ENCODE measurements at regions not wholly inside any gene's neighbourhood (a gene's known extent, or its start where the extent isn't known, plus 50 kb on each side); places are given as distances from the start of the nearest gene placed in this dataset.

- Histone ChIP-seq H3K79me2 (ENCODE audit: insufficient read depth, low read length) (no peaks in the 10 kb centered on the region), H3K9me2 (replicated peaks; ENCODE audit: insufficient read depth, low read length) (no peaks in the 10 kb centered on the region)
Observed at GRCh38 chr17:70577456-70577855, 408.1 kb downstream of the KCNJ2 start.

GRCh38 chr17:70581459-70581858, 412.1 kb downstream of the KCNJ2 start:
- Histone ChIP-seq H3K9me2 (replicated peaks; ENCODE audit: insufficient read depth, low read length) (no peaks in the 10 kb centered on the region), H3K79me2 (ENCODE audit: insufficient read depth, low read length) (no peaks in the 10 kb centered on the region), H3K4me2 (ENCODE audit: low read depth, low read length, poor library complexity, severe bottlenecking) (no peak overlapping the region), H3K27ac (ENCODE audit: low read depth, low read length) (no peak overlapping the region), H3K9me3 (ENCODE audit: insufficient read depth, low read length) (no peaks in the 10 kb centered on the region), H3K4me3 (ENCODE audit: insufficient read depth, low read length, poor library complexity, severe bottlenecking) (no peak overlapping the region), H2AFZ (ENCODE audit: low read depth, low read length, severe bottlenecking) (no peak overlapping the region), H3K36me3 (ENCODE audit: low read length) (no peaks in the 10 kb centered on the region), H3K9ac (ENCODE audit: low read length) (no peak overlapping the region), H3F3A (ENCODE audit: insufficient read depth) (no peaks in the 10 kb centered on the region), H4K20me1 (ENCODE audit: low read depth, low read length) (no peaks in the 10 kb centered on the region), H3K27me3 (ENCODE audit: low read length) (no peaks in the 10 kb centered on the region)
- TF ChIP-seq CTCF (IDR thresholded peaks at IDR 0.05; ENCODE audit: insufficient read depth, low read length, poor library complexity, severe bottlenecking) (no peak), EZH2phosphoT487 (conservative IDR thresholded peaks at IDR 0.05; ENCODE audit: low read length) (no peak)

More at GRCh38 chr17:70577456-70577855, 408.1 kb downstream of the KCNJ2 start:
- H4K20me1 ChIP-seq (ENCODE audit: low read depth, low read length) = no peaks in the 10 kb centered on the region
- H3K9ac ChIP-seq (ENCODE audit: low read length) = no peak overlapping the region
- no peak overlapping the region for H2AFZ ChIP-seq (ENCODE audit: low read depth, low read length, severe bottlenecking)
- no peak overlapping the region for H3K27ac ChIP-seq (ENCODE audit: low read depth, low read length)
- no peaks in the 10 kb centered on the region for H3K36me3 ChIP-seq (ENCODE audit: low read length)
- H3K27me3 ChIP-seq (ENCODE audit: low read length) = no peaks in the 10 kb centered on the region
- no peak overlapping the region for H3K4me2 ChIP-seq (ENCODE audit: low read depth, low read length, poor library complexity, severe bottlenecking)
- no peaks in the 10 kb centered on the region for H3K9me3 ChIP-seq (ENCODE audit: insufficient read depth, low read length)
- H3K4me3 ChIP-seq (ENCODE audit: insufficient read depth, low read length, poor library complexity, severe bottlenecking) = no peak overlapping the region
- TF ChIP-seq EZH2phosphoT487 (conservative IDR thresholded peaks at IDR 0.05; ENCODE audit: low read length) = no peak
- TF ChIP-seq CTCF (IDR thresholded peaks at IDR 0.05; ENCODE audit: insufficient read depth, low read length, poor library complexity, severe bottlenecking) = no peak
- no peaks in the 10 kb centered on the region for H3F3A ChIP-seq (ENCODE audit: insufficient read depth)

DNA sequence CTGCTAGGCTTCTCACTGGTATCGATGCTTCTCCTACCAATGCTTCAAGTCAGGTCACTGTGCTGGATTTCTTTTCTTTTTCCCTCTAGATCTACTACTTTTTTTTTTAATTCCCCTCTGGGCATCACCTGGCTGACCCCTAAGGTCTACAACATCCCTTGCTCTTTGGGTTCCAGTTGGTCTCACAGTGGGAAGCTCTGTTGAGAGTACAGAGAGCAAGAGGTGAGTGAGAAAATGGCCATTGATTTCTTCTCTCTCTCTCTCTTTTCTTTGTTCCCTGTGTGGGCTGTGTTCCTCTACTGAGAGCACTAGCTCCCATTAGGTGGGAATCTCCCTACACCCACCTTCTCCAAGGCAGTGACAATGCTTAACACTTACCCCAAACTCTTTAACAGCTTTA, 413.4 kb downstream of the KCNJ2 start:
- TF ChIP-seq CTCF (IDR thresholded peaks at IDR 0.05; ENCODE audit: insufficient read depth, low read length, poor library complexity, severe bottlenecking) = no peak
- H3K36me3 ChIP-seq (ENCODE audit: low read length) = no peaks in the 10 kb centered on the region
- no peak overlapping the region for H3K4me2 ChIP-seq (ENCODE audit: low read depth, low read length, poor library complexity, severe bottlenecking)
- no peaks in the 10 kb centered on the region for H3K79me2 ChIP-seq (ENCODE audit: insufficient read depth, low read length)
- no peak overlapping the region for H3K4me3 ChIP-seq (ENCODE audit: insufficient read depth, low read length, poor library complexity, severe bottlenecking)
- H3K9me3 ChIP-seq (ENCODE audit: insufficient read depth, low read length) = no peaks in the 10 kb centered on the region
- no peaks in the 10 kb centered on the region for H4K20me1 ChIP-seq (ENCODE audit: low read depth, low read length)
- no peaks in the 10 kb centered on the region for H3K27me3 ChIP-seq (ENCODE audit: low read length)
- no peak overlapping the region for H3K27ac ChIP-seq (ENCODE audit: low read depth, low read length)
- no peaks in the 10 kb centered on the region for H3F3A ChIP-seq (ENCODE audit: insufficient read depth)
- no peaks in the 10 kb centered on the region for H3K9me2 ChIP-seq (replicated peaks; ENCODE audit: insufficient read depth, low read length)
- no peak overlapping the region for H2AFZ ChIP-seq (ENCODE audit: low read depth, low read length, severe bottlenecking)
- H3K9ac ChIP-seq (ENCODE audit: low read length) = no peak overlapping the region

DNA sequence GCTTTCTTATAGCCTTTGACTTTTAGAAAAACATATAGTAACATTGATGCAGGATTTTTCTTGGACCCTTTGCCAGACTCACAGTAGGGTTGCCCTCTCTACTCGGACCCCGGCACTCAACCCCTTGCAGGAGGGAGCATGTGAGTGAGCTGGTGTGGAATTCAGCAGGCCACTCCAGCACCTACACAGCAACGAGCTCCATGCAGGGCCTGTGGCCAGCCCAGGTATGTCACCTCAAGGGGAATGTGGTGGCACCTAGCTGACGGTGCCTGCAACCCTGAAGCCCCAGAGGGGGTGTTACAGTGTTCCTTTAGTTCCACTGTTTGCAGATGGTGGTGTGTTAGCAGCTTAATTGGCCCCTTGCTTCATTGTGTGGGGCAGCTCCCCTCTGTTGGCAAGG, 414.9 kb downstream of the KCNJ2 start:
- TF ChIP-seq EZH2phosphoT487 (conservative IDR thresholded peaks at IDR 0.05; ENCODE audit: low read length) (no peak), CTCF (IDR thresholded peaks at IDR 0.05; ENCODE audit: insufficient read depth, low read length, poor library complexity, severe bottlenecking) (no peak)
- Histone ChIP-seq H3K4me2 (ENCODE audit: low read depth, low read length, poor library complexity, severe bottlenecking) (no peak overlapping the region), H3K36me3 (ENCODE audit: low read length) (no peaks in the 10 kb centered on the region), H3K9me3 (ENCODE audit: insufficient read depth, low read length) (no peaks in the 10 kb centered on the region), H2AFZ (ENCODE audit: low read depth, low read length, severe bottlenecking) (no peak overlapping the region), H3K27ac (ENCODE audit: low read depth, low read length) (no peak overlapping the region), H3F3A (ENCODE audit: insufficient read depth) (no peaks in the 10 kb centered on the region), H4K20me1 (ENCODE audit: low read depth, low read length) (no peaks in the 10 kb centered on the region), H3K4me3 (ENCODE audit: insufficient read depth, low read length, poor library complexity, severe bottlenecking) (no peak overlapping the region), H3K79me2 (ENCODE audit: insufficient read depth, low read length) (no peaks in the 10 kb centered on the region), H3K9ac (ENCODE audit: low read length) (no peak overlapping the region), H3K27me3 (ENCODE audit: low read length) (no peaks in the 10 kb centered on the region), H3K9me2 (replicated peaks; ENCODE audit: insufficient read depth, low read length) (no peaks in the 10 kb centered on the region)
